ENCODE measurements at regions not wholly inside any gene's neighbourhood (a gene's known extent, or its start where the extent isn't known, plus 50 kb on each side); places are given as distances from the start of the nearest gene placed in this dataset.

DNA sequence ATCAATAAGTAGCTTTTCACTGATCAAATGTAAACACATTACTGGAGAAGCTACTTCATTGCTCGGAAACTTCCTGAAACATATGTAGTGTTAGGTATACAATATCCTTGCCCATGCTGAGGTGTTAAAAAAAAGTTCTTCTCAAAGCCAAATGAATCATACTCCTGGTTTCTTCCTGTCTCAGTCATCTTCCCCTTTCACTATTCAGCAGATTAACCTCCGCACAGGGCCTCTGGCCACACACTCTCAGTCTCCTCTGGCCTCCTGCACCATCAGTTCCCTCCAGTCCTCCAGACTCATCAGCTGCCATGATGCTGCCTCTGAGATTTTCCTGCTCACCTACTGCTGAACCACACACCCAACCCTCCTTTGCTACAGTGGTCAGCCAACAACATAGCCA, 70.5 kb upstream of the BOC start:
- no peaks in the 10 kb centered on the region for H3K36me3 ChIP-seq (ENCODE audit: control insufficient read depth, insufficient read depth, low read length)
- H3K27me3 ChIP-seq (ENCODE audit: control insufficient read depth in 2 of 2, insufficient read depth in 2 of 2, low read length in 2 of 2), result peaks cover 0 to 3% of the 10 kb centered on the region in 2 experiments; a peak in 1 of 5 replicates
- FAIRE-seq (no peak), ATAC-seq (no peak), DNase-seq (ENCODE audit: extremely low read depth in 1 of 4, low spot score in 3 of 4) (no peak)
- no peak overlapping the region for H3K4me2 ChIP-seq (ENCODE audit: insufficient read depth, low read length)
- WGBS (ENCODE audit: insufficient coverage, low coverage, missing lambda C conversion rate), result 0% methylated on average over 2 of the region's 2 CpGs
- no peak overlapping the region for H3K27ac ChIP-seq (ENCODE audit: extremely low read depth, low read depth, low read length)
- H3K9me3 ChIP-seq (replicated peaks; ENCODE audit: control insufficient read depth, insufficient read depth, low read depth, low read length), result no peaks in the 10 kb centered on the region
- H3K79me2 ChIP-seq (ENCODE audit: control insufficient read depth, insufficient read depth, low read length), result no peaks in the 10 kb centered on the region
- intact Hi-C loops (cut with micrococcal nuclease), result no loop called here
- in situ Hi-C loops (cut with MboI), result no loop called here
- no peaks in the 10 kb centered on the region for H3K9me1 ChIP-seq (ENCODE audit: control insufficient read depth, insufficient read depth, low read length)
- TF ChIP-seq PPARD (CRISPR knock-in tag; IDR thresholded peaks at IDR 0.05) (no peak), SMAD4 (CRISPR knock-in tag; conservative IDR thresholded peaks at IDR 0.05) (no peak), RNF2 (IDR thresholded peaks at IDR 0.05) (no peak), HCFC1 (IDR thresholded peaks at IDR 0.05; ENCODE audit: low read depth, low read length) (no peak), SMAD2 (IDR thresholded peaks at IDR 0.05; ENCODE audit: low read depth, low read length) (no peak), ZNF444 (CRISPR knock-in tag; IDR thresholded peaks at IDR 0.05) (no peak), NELFE (IDR thresholded peaks at IDR 0.05; ENCODE audit: insufficient read depth, insufficient read length) (no peak), NCOA1 (IDR thresholded peaks at IDR 0.05; ENCODE audit: low read depth) (no peak), TAF9B (IDR thresholded peaks at IDR 0.05; ENCODE audit: partially characterized antibody) (no peak), NR2F6 (CRISPR knock-in tag; IDR thresholded peaks at IDR 0.05) (no peak), ZNF57 (CRISPR knock-in tag; IDR thresholded peaks at IDR 0.05) (no peak), KDM1A (IDR thresholded peaks at IDR 0.05) (no peak), XRCC3 (IDR thresholded peaks at IDR 0.05) (no peak)
- TF ChIP-seq, protein P1, sequence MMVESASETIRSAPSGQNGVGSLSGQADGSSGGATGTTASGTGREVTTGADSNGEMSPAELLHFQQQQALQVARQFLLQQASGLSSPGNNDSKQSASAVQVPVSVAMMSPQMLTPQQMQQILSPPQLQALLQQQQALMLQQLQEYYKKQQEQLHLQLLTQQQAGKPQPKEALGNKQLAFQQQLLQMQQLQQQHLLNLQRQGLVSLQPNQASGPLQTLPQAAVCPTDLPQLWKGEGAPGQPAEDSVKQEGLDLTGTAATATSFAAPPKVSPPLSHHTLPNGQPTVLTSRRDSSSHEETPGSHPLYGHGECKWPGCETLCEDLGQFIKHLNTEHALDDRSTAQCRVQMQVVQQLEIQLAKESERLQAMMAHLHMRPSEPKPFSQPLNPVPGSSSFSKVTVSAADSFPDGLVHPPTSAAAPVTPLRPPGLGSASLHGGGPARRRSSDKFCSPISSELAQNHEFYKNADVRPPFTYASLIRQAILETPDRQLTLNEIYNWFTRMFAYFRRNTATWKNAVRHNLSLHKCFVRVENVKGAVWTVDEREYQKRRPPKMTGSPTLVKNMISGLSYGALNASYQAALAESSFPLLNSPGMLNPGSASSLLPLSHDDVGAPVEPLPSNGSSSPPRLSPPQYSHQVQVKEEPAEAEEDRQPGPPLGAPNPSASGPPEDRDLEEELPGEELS (CRISPR knock-in tag; IDR thresholded peaks at IDR 0.05; ENCODE audit: borderline replicate concordance), result no peak
- TF ChIP-seq, protein P2, sequence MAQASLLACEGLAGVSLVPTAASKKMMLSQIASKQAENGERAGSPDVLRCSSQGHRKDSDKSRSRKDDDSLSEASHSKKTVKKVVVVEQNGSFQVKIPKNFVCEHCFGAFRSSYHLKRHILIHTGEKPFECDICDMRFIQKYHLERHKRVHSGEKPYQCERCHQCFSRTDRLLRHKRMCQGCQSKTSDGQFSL (CRISPR knock-in tag; IDR thresholded peaks at IDR 0.05), result no peak
- TF ChIP-seq, protein P2 (tag; IDR thresholded peaks at IDR 0.05), result no peak
- TF ChIP-seq, protein P3, sequence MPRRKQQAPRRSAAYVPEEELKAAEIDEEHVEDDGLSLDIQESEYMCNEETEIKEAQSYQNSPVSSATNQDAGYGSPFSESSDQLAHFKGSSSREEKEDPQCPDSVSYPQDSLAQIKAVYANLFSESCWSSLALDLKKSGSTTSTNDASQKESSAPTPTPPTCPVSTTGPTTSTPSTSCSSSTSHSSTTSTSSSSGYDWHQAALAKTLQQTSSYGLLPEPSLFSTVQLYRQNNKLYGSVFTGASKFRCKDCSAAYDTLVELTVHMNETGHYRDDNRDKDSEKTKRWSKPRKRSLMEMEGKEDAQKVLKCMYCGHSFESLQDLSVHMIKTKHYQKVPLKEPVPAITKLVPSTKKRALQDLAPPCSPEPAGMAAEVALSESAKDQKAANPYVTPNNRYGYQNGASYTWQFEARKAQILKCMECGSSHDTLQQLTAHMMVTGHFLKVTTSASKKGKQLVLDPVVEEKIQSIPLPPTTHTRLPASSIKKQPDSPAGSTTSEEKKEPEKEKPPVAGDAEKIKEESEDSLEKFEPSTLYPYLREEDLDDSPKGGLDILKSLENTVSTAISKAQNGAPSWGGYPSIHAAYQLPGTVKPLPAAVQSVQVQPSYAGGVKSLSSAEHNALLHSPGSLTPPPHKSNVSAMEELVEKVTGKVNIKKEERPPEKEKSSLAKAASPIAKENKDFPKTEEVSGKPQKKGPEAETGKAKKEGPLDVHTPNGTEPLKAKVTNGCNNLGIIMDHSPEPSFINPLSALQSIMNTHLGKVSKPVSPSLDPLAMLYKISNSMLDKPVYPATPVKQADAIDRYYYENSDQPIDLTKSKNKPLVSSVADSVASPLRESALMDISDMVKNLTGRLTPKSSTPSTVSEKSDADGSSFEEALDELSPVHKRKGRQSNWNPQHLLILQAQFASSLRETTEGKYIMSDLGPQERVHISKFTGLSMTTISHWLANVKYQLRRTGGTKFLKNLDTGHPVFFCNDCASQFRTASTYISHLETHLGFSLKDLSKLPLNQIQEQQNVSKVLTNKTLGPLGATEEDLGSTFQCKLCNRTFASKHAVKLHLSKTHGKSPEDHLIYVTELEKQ (CRISPR knock-in tag; IDR thresholded peaks at IDR 0.05), result no peak
- H3K4me3 ChIP-seq, result no peak overlapping the region
- no TSS peak for BruUV-seq (replicated peaks)
- ChIA-PET POLR2A (interaction anchor here (1.2 kb wide), 1 partner anchor 10 kb away, joined by 3 read pairs; no protein-coding TSS in a partner anchor), CTCF (ENCODE audit: low intra/inter-chr PET ratio) (no interaction called here)
- no peak overlapping the region for H2AFZ ChIP-seq (ENCODE audit: low read depth, low read length)
- no peak overlapping the region for H3K9ac ChIP-seq (ENCODE audit: insufficient read depth in 1 of 2, low read depth in 2 of 2, low read length in 2 of 2)
- H4K20me1 ChIP-seq (replicated peaks; ENCODE audit: control insufficient read depth, insufficient read depth, low read length), result no peaks in the 10 kb centered on the region
- H3K4me1 ChIP-seq (replicated peaks in 1 of 2; ENCODE audit: control insufficient read depth in 2 of 2, insufficient read depth in 2 of 2, low read length in 2 of 2), result no peaks in the 10 kb centered on the region

Measured in K562 (cell line).